Mucosa of rectum (tissue), 2 donors: ENCODE measurements at regions not wholly inside any gene's neighbourhood (a gene's known extent, or its start where the extent isn't known, plus 50 kb on each side); places are given as distances from the start of the nearest gene placed in this dataset.
"Not testable (repeated sequence)": the region's sequence is repeated elsewhere in the genome, so short reads cannot be mapped to it uniquely, and the experiment has no call there.

Source experiments
- H3K27ac ChIP-seq, 2 donors: one replicate each; pipeline ENCODE4 v1.7.0; 2013; ENCODE audit warnings: inconsistent platforms in 2 of 2, low read depth in 2 of 2, low read length in 2 of 2
- H3K27me3 ChIP-seq, 2 donors: one replicate each; pipeline ENCODE4 v1.7.0; 2013; ENCODE audit warnings: low read length in 2 of 2; ENCODE audit not compliant: control insufficient read depth in 2 of 2, insufficient read depth in 2 of 2
- H3K36me3 ChIP-seq, 2 donors: one replicate each; pipeline ENCODE4 v1.7.0; 2013; ENCODE audit warnings: low read length in 2 of 2; ENCODE audit not compliant: control insufficient read depth in 2 of 2, insufficient read depth in 2 of 2
- H3K4me1 ChIP-seq, 2 donors: one replicate each; pipeline ENCODE4 v1.7.0; 2013; ENCODE audit warnings: low read length in 2 of 2, mild to moderate bottlenecking in 1 of 2; ENCODE audit not compliant: control insufficient read depth in 2 of 2, insufficient read depth in 2 of 2
- H3K4me3 ChIP-seq, 2 donors: one replicate each; pipeline ENCODE4 v1.7.0; 2013; ENCODE audit warnings: low read length in 2 of 2
- H3K9ac ChIP-seq, 2 donors: one replicate each; pipeline ENCODE4 v1.7.0; 2013; ENCODE audit warnings: low read length in 2 of 2, low read depth in 1 of 2, mild to moderate bottlenecking in 1 of 2
- H3K9me3 ChIP-seq, 2 donors: one replicate each; pipeline ENCODE4 v1.7.0; 2013; ENCODE audit warnings: low read length in 2 of 2; ENCODE audit not compliant: control insufficient read depth in 2 of 2
- donor health status: healthy.
- donor health status: Normal muscosa, but diverticular disease.

GRCh38 chr7:138214926-138215325 is 138.7 kb downstream of the AKR1D1 start:
- Histone ChIP-seq H3K9ac (no peak overlapping the region), H3K9me3 (no peaks in the 10 kb centered on the region), H3K27ac (no peak overlapping the region), H3K36me3 (no peaks in the 10 kb centered on the region), H3K4me3 (no peak overlapping the region), H3K4me1 (no peaks in the 10 kb centered on the region), H3K27me3 (no peaks in the 10 kb centered on the region)

GRCh38 chr7:138220321-138220720 is 144.1 kb downstream of the AKR1D1 start:
- not testable (repeated sequence) for H3K36me3 ChIP-seq, H3K9ac ChIP-seq, H3K4me1 ChIP-seq, H3K27ac ChIP-seq, H3K4me3 ChIP-seq, H3K9me3 ChIP-seq, H3K27me3 ChIP-seq

- H3K27ac ChIP-seq, H3K9me3 ChIP-seq, H3K9ac ChIP-seq, H3K4me3 ChIP-seq, H3K36me3 ChIP-seq, H3K4me1 ChIP-seq, H3K27me3 ChIP-seq: not testable (repeated sequence)
These were observed 145.1 kb downstream of the AKR1D1 start for GRCh38 chr7:138221388-138221787.

GRCh38 chr7:138223402-138223879 is 147.2 kb downstream of the AKR1D1 start:
- Histone ChIP-seq H3K4me1 (no peaks in the 10 kb centered on the region), H3K4me3 (no peak overlapping the region), H3K9ac (no peak overlapping the region), H3K36me3 (no peaks in the 10 kb centered on the region), H3K27ac (no peak overlapping the region), H3K27me3 (no peaks in the 10 kb centered on the region), H3K9me3 (peaks cover 0 to 2% of the 10 kb centered on the region in 2 donors)

GRCh38 chr7:138226001-138226476 is 149.8 kb downstream of the AKR1D1 start:
- Histone ChIP-seq H3K27me3 (no peaks in the 10 kb centered on the region), H3K36me3 (no peaks in the 10 kb centered on the region), H3K4me1 (no peaks in the 10 kb centered on the region), H3K27ac (no peak overlapping the region), H3K9me3 (no peaks in the 10 kb centered on the region), H3K4me3 (no peak overlapping the region), H3K9ac (no peak overlapping the region)

- Histone ChIP-seq H3K4me3 (no peak overlapping the region), H3K27me3 (no peaks in the 10 kb centered on the region), H3K27ac (no peak overlapping the region), H3K4me1 (no peaks in the 10 kb centered on the region), H3K9me3 (no peaks in the 10 kb centered on the region), H3K36me3 (no peaks in the 10 kb centered on the region), H3K9ac (no peak overlapping the region)
These were observed 150.6 kb downstream of the AKR1D1 start for GRCh38 chr7:138226745-138227279.

- Histone ChIP-seq H3K4me3 (no peak overlapping the region), H3K4me1 (no peaks in the 10 kb centered on the region), H3K36me3 (no peaks in the 10 kb centered on the region), H3K9me3 (no peaks in the 10 kb centered on the region), H3K27me3 (no peaks in the 10 kb centered on the region), H3K9ac (no peak overlapping the region), H3K27ac (no peak overlapping the region)
These were observed 151.9 kb downstream of the AKR1D1 start for GRCh38 chr7:138228119-138228518.

GRCh38 chr7:138228769-138229168 is 152.5 kb downstream of the AKR1D1 start:
- no peak overlapping the region for H3K4me3 ChIP-seq
- no peaks in the 10 kb centered on the region for H3K4me1 ChIP-seq
- no peaks in the 10 kb centered on the region for H3K36me3 ChIP-seq
- H3K9me3 ChIP-seq, result no peaks in the 10 kb centered on the region
- H3K9ac ChIP-seq, result no peak overlapping the region
- H3K27ac ChIP-seq, result no peak overlapping the region
- no peaks in the 10 kb centered on the region for H3K27me3 ChIP-seq

GRCh38 chr7:138233189-138233588 is 156.9 kb downstream of the AKR1D1 start:
- no peaks in the 10 kb centered on the region for H3K4me1 ChIP-seq
- H3K27ac ChIP-seq, result no peak overlapping the region
- no peak overlapping the region for H3K9ac ChIP-seq
- no peaks in the 10 kb centered on the region for H3K27me3 ChIP-seq
- H3K9me3 ChIP-seq, result peaks cover 0 to 2% of the 10 kb centered on the region in 2 donors
- H3K4me3 ChIP-seq, result no peak overlapping the region
- H3K36me3 ChIP-seq, result no peaks in the 10 kb centered on the region

- H3K9ac ChIP-seq, result no peak overlapping the region
- no peak overlapping the region for H3K27ac ChIP-seq
- H3K27me3 ChIP-seq, result no peaks in the 10 kb centered on the region
- no peaks in the 10 kb centered on the region for H3K4me1 ChIP-seq
- H3K36me3 ChIP-seq, result no peaks in the 10 kb centered on the region
- peaks cover 0 to 3% of the 10 kb centered on the region in 2 donors for H3K9me3 ChIP-seq
- H3K4me3 ChIP-seq, result no peak overlapping the region
These were observed 158.9 kb downstream of the AKR1D1 start for GRCh38 chr7:138235207-138235606.

- Histone ChIP-seq H3K36me3 (no peaks in the 10 kb centered on the region), H3K4me1 (no peaks in the 10 kb centered on the region), H3K27ac (no peak overlapping the region), H3K4me3 (no peak overlapping the region), H3K27me3 (no peaks in the 10 kb centered on the region), H3K9ac (no peak overlapping the region), H3K9me3 (peaks cover 0 to 3% of the 10 kb centered on the region in 2 donors)
These were observed 161.7 kb downstream of the AKR1D1 start for GRCh38 chr7:138237995-138238394.
